ENCODE measurements at regions not wholly inside any gene's neighbourhood (a gene's known extent, or its start where the extent isn't known, plus 50 kb on each side); places are given as distances from the start of the nearest gene placed in this dataset.

DNA sequence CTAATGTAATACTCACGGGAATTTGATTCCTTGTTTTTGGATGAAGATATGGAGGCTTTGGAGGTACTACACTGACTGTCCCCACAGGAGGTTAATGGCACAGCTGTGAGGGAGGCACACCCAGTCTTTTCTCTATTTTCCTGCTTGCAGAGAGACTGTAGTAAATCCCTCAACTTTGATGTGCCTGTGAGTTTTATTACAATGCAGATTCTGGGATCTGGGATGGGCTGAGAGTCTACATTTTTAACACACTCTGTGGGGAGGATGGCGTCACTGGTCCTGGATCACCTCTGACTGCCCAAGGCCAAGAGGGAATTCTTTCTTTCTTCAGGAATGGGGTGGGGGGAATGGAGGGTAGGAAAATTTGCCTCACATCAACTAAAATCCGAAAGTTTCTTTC is 80.2 kb upstream of the NTM start:
- RAD21 ChIA-PET (ENCODE audit: unreplicated experiment): no interaction called here
- CTCF ChIA-PET: no interaction called here
- H3K27me3 ChIP-seq (replicated peaks in 1 of 2; ENCODE audit: control insufficient read depth in 2 of 2, insufficient read depth in 2 of 2, low read length in 1 of 2): no peaks in the 10 kb centered on the region
- H2AFZ ChIP-seq (ENCODE audit: control insufficient read depth, low read depth, low read length): no peak overlapping the region
- WGBS (ENCODE audit: insufficient coverage, insufficient replicate concordance, low lambda C conversion rate, missing lambda C conversion rate): 3% methylated on average over 3 of the region's 3 CpGs
- no peaks in the 10 kb centered on the region for H3K36me3 ChIP-seq (ENCODE audit: control insufficient read depth in 2 of 2, insufficient read depth in 2 of 2, low read length in 1 of 2)
- no peak overlapping the region for H3K4me2 ChIP-seq (ENCODE audit: control insufficient read depth, insufficient read depth)
- H3K4me1 ChIP-seq (ENCODE audit: control insufficient read depth, insufficient read depth, low read length): no peaks in the 10 kb centered on the region
- intact Hi-C loops (cut with micrococcal nuclease; ENCODE audit: unreplicated experiment): no loop called here
- DNase-seq (ENCODE audit: low read depth, low spot score): no peak
- POLR2A ChIA-PET: no interaction called here
- SMC1A ChIA-PET (ENCODE audit: uncharacterized antibody, unreplicated experiment): no interaction called here
- no peak overlapping the region for H3K27ac ChIP-seq (ENCODE audit: control insufficient read depth, insufficient read depth)
- no peaks in the 10 kb centered on the region for H3K9me3 ChIP-seq (replicated peaks; ENCODE audit: control insufficient read depth, insufficient read depth, low read length)
- TF ChIP-seq NFYA (IDR thresholded peaks at IDR 0.05; ENCODE audit: borderline replicate concordance, low read depth, low read length) (no peak), YBX1 (IDR thresholded peaks at IDR 0.05) (no peak), RELA (IDR thresholded peaks at IDR 0.05; ENCODE audit: borderline replicate concordance, partially characterized antibody) (no peak)
- no peak overlapping the region for H3K4me3 ChIP-seq
- no peak for ATAC-seq
- H3K9ac ChIP-seq (ENCODE audit: control insufficient read depth, insufficient read depth, low read length): no peak overlapping the region
- H3K79me2 ChIP-seq (ENCODE audit: control insufficient read depth, insufficient read depth, low read length): no peaks in the 10 kb centered on the region
- BruUV-seq (replicated peaks): no TSS peak
- no peaks in the 10 kb centered on the region for H4K20me1 ChIP-seq (ENCODE audit: control insufficient read depth, insufficient read depth)
- in situ Hi-C loops (cut with MboI): no loop called here
- FAIRE-seq: no peak

DNA sequence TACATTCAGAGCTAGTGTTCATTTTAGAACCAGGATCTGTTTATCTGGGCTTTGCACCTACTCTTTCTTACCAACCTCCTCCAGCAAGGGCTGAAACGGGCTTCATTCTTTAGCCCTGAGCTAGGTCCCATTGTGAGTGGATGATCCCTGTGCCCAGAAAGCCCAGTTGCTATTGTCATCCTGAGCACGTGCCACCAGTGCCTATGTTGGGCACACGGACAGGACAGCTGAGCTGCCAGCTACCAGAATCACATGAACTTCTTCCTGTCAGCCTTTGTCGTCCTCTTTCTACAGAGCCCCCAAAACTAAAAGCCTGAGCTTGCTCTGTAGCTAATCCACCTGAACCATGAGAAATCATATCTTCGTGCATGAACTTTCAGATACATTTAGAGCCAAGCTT is 74.4 kb upstream of the NTM start:
- Histone ChIP-seq H2AFZ (ENCODE audit: control insufficient read depth, low read depth, low read length) (no peak overlapping the region), H3K27ac (ENCODE audit: control insufficient read depth, insufficient read depth) (no peak overlapping the region), H3K9ac (ENCODE audit: control insufficient read depth, insufficient read depth, low read length) (no peak overlapping the region), H3K4me2 (ENCODE audit: control insufficient read depth, insufficient read depth) (no peak overlapping the region), H4K20me1 (ENCODE audit: control insufficient read depth, insufficient read depth) (no peaks in the 10 kb centered on the region), H3K27me3 (replicated peaks in 1 of 2; ENCODE audit: control insufficient read depth in 2 of 2, insufficient read depth in 2 of 2, low read length in 1 of 2) (peaks cover 2 to 4% of the 10 kb centered on the region in 2 experiments; a peak in 3 of 4 replicates), H3K36me3 (ENCODE audit: control insufficient read depth in 2 of 2, insufficient read depth in 2 of 2, low read length in 1 of 2) (no peaks in the 10 kb centered on the region), H3K79me2 (ENCODE audit: control insufficient read depth, insufficient read depth, low read length) (no peaks in the 10 kb centered on the region), H3K4me3 (no peak overlapping the region), H3K9me3 (replicated peaks; ENCODE audit: control insufficient read depth, insufficient read depth, low read length) (no peaks in the 10 kb centered on the region), H3K4me1 (ENCODE audit: control insufficient read depth, insufficient read depth, low read length) (no peaks in the 10 kb centered on the region)
- SMC1A ChIA-PET (ENCODE audit: uncharacterized antibody, unreplicated experiment): interaction anchor here (1.0 kb wide), 1 partner anchor 12 kb away, joined by 3 read pairs; no protein-coding TSS in a partner anchor
- in situ Hi-C loops (cut with MboI) (no loop called here), intact Hi-C loops (cut with micrococcal nuclease; ENCODE audit: unreplicated experiment) (no loop called here)
- no peak for DNase-seq (ENCODE audit: low read depth, low spot score)
- CTCF ChIA-PET: interaction anchor here (1.6 kb wide), 1 partner anchor 9 kb away, joined by 4 read pairs; no protein-coding TSS in a partner anchor
- RAD21 ChIA-PET (ENCODE audit: unreplicated experiment): interaction anchor here (0.6 kb wide), 1 partner anchor 260 kb away, joined by 4 read pairs; no protein-coding TSS in a partner anchor
- POLR2A ChIA-PET: no interaction called here
- BruUV-seq (replicated peaks): no TSS peak
- no peak for ATAC-seq
- no peak for FAIRE-seq
- 0% methylated on average over 5 of the region's 5 CpGs for WGBS (ENCODE audit: insufficient coverage, insufficient replicate concordance, low lambda C conversion rate, missing lambda C conversion rate)
- TF ChIP-seq NR2F1 (conservative IDR thresholded peaks at IDR 0.05): no peak
- TF ChIP-seq PAX5 (IDR thresholded peaks at IDR 0.05; ENCODE audit: borderline replicate concordance, low read depth, low read length): no peak
- TF ChIP-seq HDAC6 (IDR thresholded peaks at IDR 0.05; ENCODE audit: unreplicated experiment): no peak
- TF ChIP-seq ATF7 (IDR thresholded peaks at IDR 0.05; ENCODE audit: low read depth): no peak
- TF ChIP-seq, protein P1, sequence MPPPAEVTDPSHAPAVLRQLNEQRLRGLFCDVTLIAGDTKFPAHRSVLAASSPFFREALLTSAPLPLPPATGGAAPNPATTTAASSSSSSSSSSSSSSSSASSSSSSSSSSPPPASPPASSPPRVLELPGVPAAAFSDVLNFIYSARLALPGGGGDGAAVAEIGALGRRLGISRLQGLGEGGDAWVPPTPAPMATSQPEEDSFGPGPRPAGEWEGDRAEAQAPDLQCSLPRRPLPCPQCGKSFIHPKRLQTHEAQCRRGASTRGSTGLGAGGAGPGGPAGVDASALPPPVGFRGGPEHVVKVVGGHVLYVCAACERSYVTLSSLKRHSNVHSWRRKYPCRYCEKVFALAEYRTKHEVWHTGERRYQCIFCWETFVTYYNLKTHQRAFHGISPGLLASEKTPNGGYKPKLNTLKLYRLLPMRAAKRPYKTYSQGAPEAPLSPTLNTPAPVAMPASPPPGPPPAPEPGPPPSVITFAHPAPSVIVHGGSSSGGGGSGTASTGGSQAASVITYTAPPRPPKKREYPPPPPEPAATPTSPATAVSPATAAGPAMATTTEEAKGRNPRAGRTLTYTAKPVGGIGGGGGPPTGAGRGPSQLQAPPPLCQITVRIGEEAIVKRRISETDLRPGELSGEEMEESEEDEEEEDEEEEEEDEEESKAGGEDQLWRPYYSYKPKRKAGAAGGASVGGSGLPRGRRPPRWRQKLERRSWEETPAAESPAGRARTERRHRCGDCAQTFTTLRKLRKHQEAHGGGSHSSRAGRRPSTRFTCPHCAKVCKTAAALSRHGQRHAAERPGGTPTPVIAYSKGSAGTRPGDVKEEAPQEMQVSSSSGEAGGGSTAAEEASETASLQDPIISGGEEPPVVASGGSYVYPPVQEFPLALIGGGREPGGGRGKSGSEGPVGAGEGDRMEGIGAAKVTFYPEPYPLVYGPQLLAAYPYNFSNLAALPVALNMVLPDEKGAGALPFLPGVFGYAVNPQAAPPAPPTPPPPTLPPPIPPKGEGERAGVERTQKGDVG (CRISPR knock-in tag; IDR thresholded peaks at IDR 0.05): no peak
- no peak for TF ChIP-seq PAX8 (IDR thresholded peaks at IDR 0.05)
- TF ChIP-seq ZZZ3 (IDR thresholded peaks at IDR 0.05; ENCODE audit: control insufficient read depth, insufficient read length, low read depth): no peak
- TF ChIP-seq, protein P2, sequence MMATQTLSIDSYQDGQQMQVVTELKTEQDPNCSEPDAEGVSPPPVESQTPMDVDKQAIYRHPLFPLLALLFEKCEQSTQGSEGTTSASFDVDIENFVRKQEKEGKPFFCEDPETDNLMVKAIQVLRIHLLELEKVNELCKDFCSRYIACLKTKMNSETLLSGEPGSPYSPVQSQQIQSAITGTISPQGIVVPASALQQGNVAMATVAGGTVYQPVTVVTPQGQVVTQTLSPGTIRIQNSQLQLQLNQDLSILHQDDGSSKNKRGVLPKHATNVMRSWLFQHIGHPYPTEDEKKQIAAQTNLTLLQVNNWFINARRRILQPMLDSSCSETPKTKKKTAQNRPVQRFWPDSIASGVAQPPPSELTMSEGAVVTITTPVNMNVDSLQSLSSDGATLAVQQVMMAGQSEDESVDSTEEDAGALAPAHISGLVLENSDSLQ (IDR thresholded peaks at IDR 0.05): no peak
- TF ChIP-seq MEF2A (IDR thresholded peaks at IDR 0.05; ENCODE audit: insufficient read depth, low read depth, low read length): no peak
- TF ChIP-seq SRF (IDR thresholded peaks at IDR 0.05; ENCODE audit: low read depth in 2 of 2, low read length in 2 of 2): no peak
- no peak for TF ChIP-seq SMARCA5 (IDR thresholded peaks at IDR 0.05)
- no peak for TF ChIP-seq EED (IDR thresholded peaks at IDR 0.05; ENCODE audit: low read depth)
- TF ChIP-seq CBX5 (IDR thresholded peaks at IDR 0.05; ENCODE audit: low read depth): no peak
- no peak for TF ChIP-seq NR2C2 (IDR thresholded peaks at IDR 0.05; ENCODE audit: borderline replicate concordance, control insufficient read depth, insufficient read length, low read depth)

Measured in GM12878 (cell line).